ENCODE measurements at regions not wholly inside any gene's neighbourhood (a gene's known extent, or its start where the extent isn't known, plus 50 kb on each side); places are given as distances from the start of the nearest gene placed in this dataset.

GRCh38 chr12:93136253-93137055 is 207.4 kb upstream of the EEA1 start:
- no peak for DNase-seq

DNA sequence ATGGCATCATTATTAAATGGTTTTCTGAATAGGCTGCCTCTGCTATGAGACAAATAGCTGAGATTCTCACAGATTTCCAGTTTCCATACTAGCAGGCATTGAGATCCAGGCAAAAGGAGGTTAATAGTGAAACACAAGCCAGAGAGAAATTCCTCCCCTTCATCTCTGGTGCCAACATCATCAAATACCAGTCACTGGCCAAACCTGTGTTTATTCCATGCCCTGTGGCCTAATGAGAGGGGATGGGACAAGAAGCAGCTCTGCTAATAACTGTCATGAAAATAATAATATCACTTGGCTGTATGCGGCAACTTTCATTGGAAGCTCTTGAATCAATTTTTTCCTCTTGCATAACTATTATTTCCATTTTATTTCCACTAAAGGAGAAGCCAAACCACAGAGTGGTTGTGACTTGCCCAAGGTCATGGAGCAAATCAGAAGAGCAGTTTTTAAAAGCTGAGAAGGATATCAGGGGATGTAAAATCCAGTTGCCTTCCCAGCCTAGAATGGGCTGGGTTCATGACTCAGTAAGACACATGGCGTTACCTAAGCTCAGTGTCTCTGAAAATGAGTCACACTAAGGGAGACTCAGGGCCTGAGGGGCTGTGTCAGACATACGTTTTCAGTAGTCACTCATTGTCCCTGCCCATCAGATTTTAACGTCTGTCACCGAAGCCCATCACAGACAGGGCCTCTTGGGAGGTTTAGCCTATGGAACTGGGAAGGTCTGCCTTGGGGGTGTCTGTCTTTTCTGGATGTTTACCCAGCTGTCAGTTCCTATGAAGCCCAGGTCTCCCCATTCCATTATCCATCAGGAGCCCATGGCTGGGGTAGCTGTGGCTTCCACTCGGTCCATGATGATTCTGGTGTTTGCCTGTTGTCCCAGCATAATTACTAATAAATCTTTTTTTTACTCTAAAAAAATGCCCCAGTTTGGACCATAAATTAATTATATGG is 208.8 kb upstream of the EEA1 start:
- DNase-seq, result no peak

GRCh38 chr12:93139028-93139665 is 210.1 kb upstream of the EEA1 start:
- no peak for DNase-seq

DNA sequence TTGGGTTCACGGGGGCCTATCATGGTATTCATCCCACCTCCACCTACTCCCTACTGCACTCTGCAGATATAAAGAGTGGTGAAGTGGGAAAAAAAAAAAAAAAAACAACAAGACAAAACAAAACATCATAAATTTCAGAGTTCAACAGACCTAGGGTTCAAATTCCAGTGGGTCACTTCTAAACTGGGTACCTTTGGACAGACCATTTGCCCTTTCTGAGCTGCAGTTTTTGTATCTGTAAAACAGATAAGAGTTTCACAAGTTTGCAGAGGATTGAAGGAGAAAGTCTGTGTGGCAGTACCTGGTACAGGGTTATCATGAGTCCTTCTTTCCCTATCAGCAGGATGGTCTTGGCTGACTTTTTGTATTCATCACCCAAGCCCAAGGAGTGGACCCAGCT is 211.2 kb upstream of the EEA1 start:
- DNase-seq, result no peak

- DNase-seq, result no peak
These were observed 211.7 kb upstream of the EEA1 start for GRCh38 chr12:93140801-93141200.

- no peak for DNase-seq
These were observed 213.8 kb upstream of the EEA1 start for GRCh38 chr12:93142881-93143280.

DNA sequence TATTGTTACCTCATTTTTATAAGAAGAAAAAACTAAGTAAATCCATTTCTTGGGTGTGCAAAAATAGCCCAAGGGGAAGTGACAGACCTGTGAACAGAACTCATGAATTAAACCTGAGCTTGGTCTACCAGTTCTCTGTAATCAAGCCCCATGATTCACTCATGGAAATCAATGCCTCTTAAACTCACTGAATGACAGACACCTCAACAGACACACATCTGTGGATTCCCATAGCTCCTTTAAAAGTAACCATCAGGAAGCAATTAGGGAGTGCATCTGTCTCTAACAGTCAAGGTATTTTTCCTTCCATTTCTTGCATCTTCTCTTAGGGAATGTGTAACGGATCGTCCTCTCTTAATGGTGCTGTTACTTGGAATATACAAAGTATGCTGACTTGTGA is 215.0 kb upstream of the EEA1 start:
- DNase-seq, result no peak

- DNase-seq, result no peak
These were observed 216.0 kb upstream of the EEA1 start for GRCh38 chr12:93145086-93145485.

DNA sequence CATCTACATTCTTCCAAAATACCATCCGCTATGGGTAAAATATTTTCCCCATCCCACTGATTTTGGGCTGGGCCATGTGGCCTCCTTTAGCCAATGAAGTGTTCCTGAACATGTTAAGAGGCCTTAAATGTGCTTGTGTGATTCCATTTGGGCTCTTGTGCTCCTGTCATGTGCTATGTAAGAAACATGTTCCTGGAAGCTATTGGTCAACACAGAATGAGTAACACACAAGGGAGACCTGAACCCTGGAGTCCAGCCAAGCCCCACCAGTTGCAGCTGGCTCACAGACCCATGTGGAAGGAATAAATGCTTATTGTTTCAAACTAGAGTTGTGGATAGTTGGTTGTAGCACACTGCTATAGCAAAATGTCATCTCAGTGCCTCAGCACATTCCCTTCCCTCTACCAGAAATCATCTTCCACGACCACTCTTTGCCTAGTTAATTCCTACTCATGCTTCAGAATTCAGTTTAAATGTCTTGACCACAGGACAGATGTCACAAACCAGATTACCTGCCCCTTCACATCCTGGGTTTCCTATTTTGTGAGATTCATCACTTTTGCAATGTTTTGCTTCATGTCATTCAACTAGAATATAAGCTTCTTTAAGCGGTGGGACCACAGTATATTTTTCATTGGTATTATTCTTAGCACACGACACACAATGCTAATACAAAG is 217.3 kb upstream of the EEA1 start:
- no peak for DNase-seq

GRCh38 chr12:93146970-93147369 is 217.9 kb upstream of the EEA1 start:
- DNase-seq, result no peak

- DNase-seq, result no peak
These were observed 219.3 kb upstream of the EEA1 start for GRCh38 chr12:93148412-93148811.

DNA sequence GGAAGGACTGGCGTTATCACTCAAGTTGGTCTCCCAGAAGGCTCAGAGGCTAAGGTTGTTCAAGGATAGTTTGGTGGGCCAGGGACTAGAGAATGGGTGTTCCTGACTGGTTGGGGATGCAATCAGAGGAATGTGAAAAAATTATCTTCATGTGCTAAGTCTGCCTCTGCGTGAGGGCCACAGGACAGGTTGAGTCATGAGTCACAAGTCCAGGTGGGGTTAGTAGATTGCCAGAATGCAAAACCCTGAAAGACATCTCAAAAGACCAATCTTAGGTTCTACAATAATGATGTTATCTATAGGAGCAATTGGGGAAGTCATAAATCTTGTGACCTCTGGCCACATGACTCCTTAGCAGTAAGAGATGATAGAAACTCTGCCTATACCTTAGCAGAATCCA is 220.1 kb upstream of the EEA1 start:
- no peak for DNase-seq

DNA sequence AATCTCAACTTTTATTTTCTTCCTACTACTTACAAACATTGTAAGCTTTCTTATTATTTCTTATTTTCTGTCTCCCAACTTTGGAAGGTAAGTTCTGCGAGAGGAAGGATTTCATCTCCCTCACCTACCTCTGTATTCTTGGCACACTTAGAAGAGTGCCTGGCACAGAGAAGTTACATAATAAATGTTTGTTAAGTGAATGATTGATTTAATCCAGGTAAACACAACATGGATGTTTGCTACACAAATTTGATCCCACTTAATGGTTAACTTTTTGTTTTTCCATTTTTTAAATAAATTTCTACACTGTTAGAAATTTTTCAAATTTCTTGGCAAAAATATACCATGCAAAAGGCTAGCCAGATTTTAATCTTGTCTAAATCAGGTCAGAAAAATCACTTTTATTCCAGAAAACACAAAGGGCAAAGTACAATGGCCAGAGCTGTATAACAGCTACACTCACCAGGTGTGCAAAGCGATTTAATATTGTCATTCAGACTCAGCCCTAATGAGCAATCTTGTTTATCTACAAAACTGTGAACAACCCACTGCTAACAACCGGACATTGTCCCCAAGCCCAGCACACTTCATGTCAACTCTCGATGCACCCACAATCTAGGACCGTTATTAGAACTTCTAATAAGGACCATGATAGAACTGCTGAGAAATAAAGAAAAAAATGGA is 222.1 kb upstream of the EEA1 start:
- DNase-seq, result no peak

- DNase-seq, result no peak
These were observed 223.5 kb upstream of the EEA1 start for GRCh38 chr12:93152617-93153016.

- no peak for DNase-seq
These were observed 224.2 kb upstream of the EEA1 start for GRCh38 chr12:93153321-93153720.

DNA sequence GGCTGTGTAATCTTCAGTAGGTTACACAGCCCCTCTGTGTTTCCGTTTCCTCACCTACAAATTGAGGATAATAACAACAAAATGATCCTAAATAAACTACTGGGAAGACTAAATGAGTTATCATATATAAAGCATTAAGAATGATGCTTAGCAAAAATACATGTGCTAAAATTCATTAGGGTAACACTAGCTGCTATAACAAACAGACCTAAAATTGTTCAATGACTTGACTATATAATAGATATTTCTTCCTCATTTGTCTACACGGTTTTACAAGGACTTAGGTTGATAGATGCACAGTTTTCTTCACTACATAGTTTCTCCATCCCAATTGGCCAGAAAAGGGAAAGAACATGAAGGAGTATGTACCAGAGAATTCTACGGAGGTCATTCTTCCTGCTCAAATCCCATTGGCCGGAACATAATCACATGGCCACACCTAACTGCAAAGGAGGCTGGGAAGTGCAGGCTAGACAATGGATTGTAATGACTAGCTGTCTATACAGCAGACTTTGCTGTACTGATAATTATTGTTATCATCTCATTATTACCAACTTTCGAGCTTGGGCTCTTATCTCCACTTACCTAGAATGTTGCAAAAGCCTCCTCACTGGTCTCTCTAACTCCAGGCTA is 223.5 kb upstream of the NUDT4 start:
- DNase-seq, result no peak

DNA sequence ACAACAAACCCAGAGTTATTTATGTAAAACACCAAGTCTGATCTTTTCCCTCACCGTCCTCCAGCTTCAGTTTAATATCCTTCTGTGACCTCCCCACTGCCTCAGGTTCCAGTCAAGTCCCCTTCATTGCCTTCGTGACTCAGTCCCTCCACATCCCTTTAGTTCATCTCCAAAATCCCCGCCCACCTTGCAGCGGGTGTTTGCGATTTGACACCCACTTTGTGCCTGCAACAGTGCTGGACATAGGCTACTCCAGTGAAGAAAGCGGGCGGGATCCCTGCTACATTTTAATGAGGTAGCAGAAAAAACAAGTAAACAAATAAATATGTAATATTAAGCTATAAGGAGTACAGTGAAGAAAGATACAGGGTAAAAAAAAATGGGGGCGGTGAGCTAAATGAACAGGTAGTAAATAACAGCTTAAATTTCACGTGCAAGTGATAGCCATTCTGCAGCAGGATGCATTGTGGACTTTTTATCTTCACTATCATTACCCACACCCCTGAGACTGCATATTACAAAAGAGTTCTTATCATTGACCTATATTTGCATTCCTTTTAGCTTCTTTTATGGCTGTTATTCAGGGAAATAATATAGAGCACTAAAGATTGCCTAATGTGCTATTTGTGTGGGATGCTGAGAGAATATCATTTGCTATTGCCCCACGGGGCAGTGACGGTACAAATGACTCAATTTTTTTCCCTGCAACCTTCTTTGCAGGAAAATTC is 222.8 kb upstream of the NUDT4 start:
- no peak for DNase-seq

GRCh38 chr12:93156086-93156716 is 221.5 kb upstream of the NUDT4 start:
- no peak for DNase-seq

DNA sequence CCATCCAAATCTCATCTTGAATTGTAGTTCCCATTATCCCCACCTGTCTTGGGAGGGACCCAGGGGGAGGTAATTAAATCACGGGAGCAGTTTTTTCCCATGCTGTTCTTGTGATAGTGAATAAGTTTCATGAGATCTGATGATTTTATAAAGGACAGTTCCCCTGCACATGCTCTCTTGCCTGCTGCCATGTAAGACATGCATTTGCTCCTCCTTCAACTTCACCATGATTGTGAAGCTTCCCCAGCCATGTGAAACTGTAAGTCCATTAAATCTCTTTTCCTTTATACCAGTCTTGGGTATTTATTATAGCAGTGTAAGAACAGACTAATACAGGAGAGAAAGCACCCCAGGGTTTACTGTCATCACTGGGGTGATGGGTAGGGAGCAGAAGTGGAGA is 220.4 kb upstream of the NUDT4 start:
- DNase-seq, result no peak

GRCh38 chr12:93158065-93158843 is 219.5 kb upstream of the NUDT4 start:
- no peak for DNase-seq
